HG02610 (cell line): ENCODE measurements at regions not wholly inside any gene's neighbourhood (a gene's known extent, or its start where the extent isn't known, plus 50 kb on each side); places are given as distances from the start of the nearest gene placed in this dataset.
A peak's percentile ranks its signal among the peaks of the same experiment; 100 is the strongest.

ENCODE experiments used
- ATAC-seq: cut with Tn5 transposase; IDR thresholded peaks from one replicate; pipeline ENCODE4 v1.9.1; 2021; ENCODE audit warnings: mild to moderate bottlenecking, moderate library complexity; ENCODE audit not compliant: unreplicated experiment

- ATAC-seq: peak; percentile 8
Measured at GRCh38 chr3:31244929-31245817, 287.6 kb upstream of the STT3B start.

GRCh38 chr3:31246293-31247062 is 286.2 kb upstream of the STT3B start:
- no peak for ATAC-seq

- no peak for ATAC-seq
Measured at GRCh38 chr3:31247063-31247447, 285.7 kb upstream of the STT3B start.

- ATAC-seq: peak; percentile 55
Measured at GRCh38 chr3:31247850-31248562, 284.7 kb upstream of the STT3B start.

GRCh38 chr3:31248563-31248992 is 284.1 kb upstream of the STT3B start:
- no peak for ATAC-seq

GRCh38 chr3:31249545-31249944 is 283.2 kb upstream of the STT3B start:
- ATAC-seq: peak; percentile 16

GRCh38 chr3:31250116-31250777 is 282.5 kb upstream of the STT3B start:
- ATAC-seq: no peak

GRCh38 chr3:31251083-31251482 is 281.6 kb upstream of the STT3B start:
- ATAC-seq: no peak

GRCh38 chr3:31252216-31253185 is 280.2 kb upstream of the STT3B start:
- peak; percentile 40 for ATAC-seq

GRCh38 chr3:31253782-31254181 is 278.9 kb upstream of the STT3B start:
- no peak for ATAC-seq

GRCh38 chr3:31254483-31254882 is 278.2 kb upstream of the STT3B start:
- no peak for ATAC-seq

GRCh38 chr3:31255007-31255581 is 277.6 kb upstream of the STT3B start:
- no peak for ATAC-seq

GRCh38 chr3:31262201-31262600 is 270.5 kb upstream of the STT3B start:
- ATAC-seq: no peak

GRCh38 chr3:31263897-31264296 is 268.8 kb upstream of the STT3B start:
- no peak for ATAC-seq

- no peak for ATAC-seq
Measured at GRCh38 chr3:31265646-31266428, 266.9 kb upstream of the STT3B start.

- no peak for ATAC-seq
Measured at GRCh38 chr3:31268868-31269267, 263.9 kb upstream of the STT3B start.

GRCh38 chr3:31270010-31270409 is 262.7 kb upstream of the STT3B start:
- no peak for ATAC-seq

- ATAC-seq: no peak
Measured at GRCh38 chr3:31274326-31275024, 258.2 kb upstream of the STT3B start.
